ENCODE measurements at regions not wholly inside any gene's neighbourhood (a gene's known extent, or its start where the extent isn't known, plus 50 kb on each side); places are given as distances from the start of the nearest gene placed in this dataset.
"Not testable (repeated sequence)": the region's sequence is repeated elsewhere in the genome, so short reads cannot be mapped to it uniquely, and the experiment has no call there.

GRCh38 chr12:65655074-65655493 lies 169.2 kb upstream of the HMGA2 start:
- no peak for DNase-seq (ENCODE audit: low read depth in 2 of 2)

GRCh38 chr12:65656156-65656882 lies 168.0 kb upstream of the HMGA2 start:
- no peak for DNase-seq (ENCODE audit: low read depth in 2 of 2)

- no peak for DNase-seq (ENCODE audit: low read depth in 2 of 2)
These were observed 167.4 kb upstream of the HMGA2 start for GRCh38 chr12:65656891-65657351.

- no peak for DNase-seq (ENCODE audit: low read depth in 2 of 2)
These were observed 166.6 kb upstream of the HMGA2 start for GRCh38 chr12:65657635-65658034.

- no peak for DNase-seq (ENCODE audit: low read depth in 2 of 2)
These were observed 165.9 kb upstream of the HMGA2 start for GRCh38 chr12:65658360-65658759.

GRCh38 chr12:65659681-65660080 lies 164.6 kb upstream of the HMGA2 start:
- DNase-seq (ENCODE audit: low read depth in 2 of 2), result no peak

- DNase-seq (ENCODE audit: low read depth in 2 of 2), result no peak
These were observed 164.2 kb upstream of the HMGA2 start for GRCh38 chr12:65660096-65660495.

GRCh38 chr12:65660836-65661235 lies 163.4 kb upstream of the HMGA2 start:
- no peak for DNase-seq (ENCODE audit: low read depth in 2 of 2)

GRCh38 chr12:65662590-65662989 lies 161.7 kb upstream of the HMGA2 start:
- no peak for DNase-seq (ENCODE audit: low read depth in 2 of 2)

- DNase-seq (ENCODE audit: low read depth in 2 of 2), result no peak
These were observed 161.2 kb upstream of the HMGA2 start for GRCh38 chr12:65663097-65663496.

- DNase-seq (ENCODE audit: low read depth in 2 of 2), result no peak
These were observed 160.6 kb upstream of the HMGA2 start for GRCh38 chr12:65663648-65664047.

GRCh38 chr12:65664715-65665250 lies 159.5 kb upstream of the HMGA2 start:
- no peak for DNase-seq (ENCODE audit: low read depth in 2 of 2)

- DNase-seq (ENCODE audit: low read depth in 2 of 2), result no peak
These were observed 158.5 kb upstream of the HMGA2 start for GRCh38 chr12:65665817-65666216.

- DNase-seq (ENCODE audit: low read depth in 2 of 2), result no peak
These were observed 157.4 kb upstream of the HMGA2 start for GRCh38 chr12:65666876-65667275.

- no peak for DNase-seq (ENCODE audit: low read depth in 2 of 2)
These were observed 156.4 kb upstream of the HMGA2 start for GRCh38 chr12:65667932-65668331.

- DNase-seq (ENCODE audit: low read depth in 2 of 2), result no peak
These were observed 155.1 kb upstream of the HMGA2 start for GRCh38 chr12:65668981-65669695.

- DNase-seq (ENCODE audit: low read depth in 2 of 2), result no peak
These were observed 153.5 kb upstream of the HMGA2 start for GRCh38 chr12:65670775-65671174.

GRCh38 chr12:65672441-65672840 lies 151.8 kb upstream of the HMGA2 start:
- DNase-seq (ENCODE audit: low read depth in 2 of 2), result no peak

- no peak for DNase-seq (ENCODE audit: low read depth in 2 of 2)
These were observed 151.1 kb upstream of the HMGA2 start for GRCh38 chr12:65673156-65673690.

- no peak for DNase-seq (ENCODE audit: low read depth in 2 of 2)
These were observed 150.6 kb upstream of the HMGA2 start for GRCh38 chr12:65673732-65674131.

- no peak for DNase-seq (ENCODE audit: low read depth in 2 of 2)
These were observed 149.1 kb upstream of the HMGA2 start for GRCh38 chr12:65675141-65675621.

GRCh38 chr12:65678172-65678571 lies 146.1 kb upstream of the HMGA2 start:
- not testable (repeated sequence) for DNase-seq (ENCODE audit: low read depth in 2 of 2)

- no peak for DNase-seq (ENCODE audit: low read depth in 2 of 2)
These were observed 143.1 kb upstream of the HMGA2 start for GRCh38 chr12:65681226-65681625.
